OCI-LY3 (cell line): ENCODE measurements at regions not wholly inside any gene's neighbourhood (a gene's known extent, or its start where the extent isn't known, plus 50 kb on each side); places are given as distances from the start of the nearest gene placed in this dataset.

Experiments used
- H2AFZ ChIP-seq: fragments of 200-600, 300-600 bp; shearing (Covaris generic); 2 replicates; pipeline ENCODE4 v1.6.0; 2014; ENCODE audit warnings: antibody characterized with exemption, low read depth, low read length
- H3K27ac ChIP-seq: fragments of 200-600, 300-600 bp; sonication (generic); 2 replicates; pipeline ENCODE4 v1.5.1; 2014; ENCODE audit warnings: mild to moderate bottlenecking, low read length, moderate library complexity, mixed read lengths
- H3K27me3 ChIP-seq: fragments of 200-600, 300-600 bp; sonication (generic); 2 replicates; pipeline ENCODE4 v1.6.1; 2014; ENCODE audit warnings: low read depth, low read length, mixed read lengths
- H3K36me3 ChIP-seq: fragments of 200-600, 300-600 bp; sonication (generic); replicated peaks from 2 replicates; pipeline ENCODE3; 2014; ENCODE audit warnings: low read depth, low read length, mixed read lengths
- H3K4me1 ChIP-seq: fragments of 300-600, 200-600 bp; sonication (generic); 2 replicates; pipeline ENCODE4 v1.6.1; 2014; ENCODE audit warnings: low read length, mixed read lengths
- H3K4me2 ChIP-seq: fragments of 200-600, 300-600 bp; sonication (generic); 2 replicates; pipeline ENCODE4 v1.6.1; 2014; ENCODE audit warnings: low read length, mixed read lengths
- H3K4me3 ChIP-seq: fragments of 300-600, 200-600 bp; sonication (generic); 2 replicates; pipeline ENCODE4 v1.5.1; 2014; ENCODE audit warnings: antibody characterized with exemption, mild to moderate bottlenecking, low read length, moderate library complexity
- H3K79me2 ChIP-seq: fragments of 300-600, 200-600 bp; shearing (Covaris generic); 2 replicates; pipeline ENCODE4 v1.6.1; 2014; ENCODE audit warnings: mild to moderate bottlenecking, low read length, mixed read lengths
- H3K9ac ChIP-seq: fragments of 300-600, 200-600 bp; shearing (Covaris generic); 2 replicates; pipeline ENCODE4 v1.6.0; 2014; ENCODE audit warnings: mild to moderate bottlenecking, low read length, moderate library complexity
- H3K9me3 ChIP-seq: fragments of 200-600, 300-600 bp; shearing (Covaris generic); 2 replicates; pipeline ENCODE4 v1.6.1; 2014; ENCODE audit warnings: low read length, mixed read lengths; ENCODE audit not compliant: insufficient read depth
- H4K20me1 ChIP-seq: fragments of 200-600, 300-600 bp; sonication (generic); 2 replicates; pipeline ENCODE4 v1.6.1; 2016; ENCODE audit warnings: low read length, mixed read lengths; ENCODE audit not compliant: insufficient read depth
- CTCF ChIP-seq: fragments of 200-600, 300-600 bp; sonication (generic); IDR thresholded peaks from 2 replicates; pipeline ENCODE4 v1.5.1; 2014; ENCODE audit warnings: antibody characterized with exemption, low read length, low read depth
- EZH2phosphoT487 ChIP-seq: fragments of 200-600 bp; shearing (Covaris generic); IDR thresholded peaks from 2 replicates; pipeline ENCODE4 v1.6.1; 2018; ENCODE audit warnings: antibody characterized with exemption, mixed run types, low read depth

DNA sequence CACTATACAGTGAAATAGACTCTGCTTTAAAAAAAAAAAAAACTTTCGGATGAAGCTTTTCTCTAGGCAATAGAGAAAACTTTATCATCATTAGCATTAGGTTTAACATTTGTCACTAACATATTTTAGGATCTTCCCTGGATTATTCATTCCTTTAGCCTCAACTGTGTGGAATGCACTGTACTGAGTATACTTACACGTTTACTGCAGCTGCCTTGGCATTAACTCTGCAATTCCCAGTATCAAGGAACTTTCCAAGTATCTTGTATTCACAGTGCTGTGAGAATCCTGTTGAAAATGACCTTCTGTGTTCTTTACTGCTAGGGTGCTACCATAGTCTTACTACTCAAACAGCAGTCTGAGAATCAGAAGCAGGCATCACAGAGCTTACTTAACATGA is 328.2 kb upstream of the COL3A1 start:
- no peak for TF ChIP-seq EZH2phosphoT487
- TF ChIP-seq CTCF, result no peak
- Histone ChIP-seq H3K4me2 (no peak overlapping the region), H3K36me3 (no peaks in the 10 kb centered on the region), H3K27me3 (no peaks in the 10 kb centered on the region), H3K4me1 (no peaks in the 10 kb centered on the region), H3K4me3 (no peak overlapping the region), H3K9ac (no peak overlapping the region), H3K9me3 (no peaks in the 10 kb centered on the region), H2AFZ (no peak overlapping the region), H3K79me2 (no peaks in the 10 kb centered on the region), H3K27ac (no peak overlapping the region), H4K20me1 (no peaks in the 10 kb centered on the region)

- no peaks in the 10 kb centered on the region for H3K9me3 ChIP-seq
- H3K4me1 ChIP-seq, result no peaks in the 10 kb centered on the region
- no peak overlapping the region for H3K4me3 ChIP-seq
- no peak overlapping the region for H3K4me2 ChIP-seq
- H2AFZ ChIP-seq, result no peak overlapping the region
- no peaks in the 10 kb centered on the region for H3K79me2 ChIP-seq
- H3K27ac ChIP-seq, result no peak overlapping the region
- H3K36me3 ChIP-seq, result no peaks in the 10 kb centered on the region
- TF ChIP-seq CTCF (no peak), EZH2phosphoT487 (no peak)
- no peak overlapping the region for H3K9ac ChIP-seq
- no peaks in the 10 kb centered on the region for H3K27me3 ChIP-seq
- no peaks in the 10 kb centered on the region for H4K20me1 ChIP-seq
These were observed 326.6 kb upstream of the COL3A1 start for GRCh38 chr2:188647430-188648070.

DNA sequence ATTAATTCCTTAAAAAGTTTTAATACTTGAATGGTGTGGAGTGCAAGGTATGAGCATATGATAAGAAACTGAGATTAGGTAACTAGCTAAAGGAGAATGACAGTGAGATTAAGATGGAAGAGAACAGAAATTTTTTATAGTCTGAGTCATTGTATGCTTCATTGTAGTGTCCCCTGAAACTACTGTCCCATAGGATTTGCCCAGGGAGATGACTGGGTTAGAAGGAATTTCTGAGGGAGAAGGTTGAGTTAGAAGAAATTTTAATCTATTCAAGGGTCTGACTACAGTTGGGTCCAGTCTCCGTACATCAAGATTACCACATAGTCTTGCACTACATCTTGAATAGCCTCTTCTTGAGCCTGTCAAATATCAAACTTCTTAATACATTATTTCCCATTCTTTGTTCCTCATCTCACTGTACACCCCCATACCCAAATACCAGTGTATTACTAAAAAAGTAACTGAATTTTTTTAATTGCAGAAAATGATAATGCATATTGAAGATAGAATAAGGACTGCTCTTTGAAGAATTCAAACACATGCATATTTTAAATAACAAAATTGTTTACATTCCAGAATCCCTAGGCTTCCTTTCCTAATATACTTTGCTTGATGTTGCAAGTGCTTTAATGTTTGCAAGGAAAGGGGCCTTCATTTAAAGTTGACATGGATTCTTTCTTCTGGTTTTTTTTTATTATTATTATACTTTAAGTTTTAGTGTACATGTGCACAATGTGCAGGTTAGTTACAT is 314.3 kb upstream of the COL3A1 start:
- Histone ChIP-seq H3K9ac (no peak overlapping the region), H3K27me3 (no peaks in the 10 kb centered on the region), H3K4me2 (no peak overlapping the region), H4K20me1 (no peaks in the 10 kb centered on the region), H3K4me1 (peaks cover 10% of the 10 kb centered on the region), H2AFZ (no peak overlapping the region), H3K9me3 (no peaks in the 10 kb centered on the region), H3K27ac (no peak overlapping the region), H3K79me2 (no peaks in the 10 kb centered on the region), H3K36me3 (no peaks in the 10 kb centered on the region), H3K4me3 (no peak overlapping the region)
- TF ChIP-seq CTCF (no peak), EZH2phosphoT487 (no peak)

- Histone ChIP-seq H3K27ac (no peak overlapping the region), H3K4me1 (peaks cover 5% of the 10 kb centered on the region; the same call in 1 of the 2 replicates), H3K36me3 (no peaks in the 10 kb centered on the region), H2AFZ (no peak overlapping the region), H3K4me2 (no peak overlapping the region), H3K27me3 (no peaks in the 10 kb centered on the region), H3K9me3 (no peaks in the 10 kb centered on the region), H3K79me2 (no peaks in the 10 kb centered on the region), H4K20me1 (no peaks in the 10 kb centered on the region), H3K9ac (no peak overlapping the region), H3K4me3 (no peak overlapping the region)
- TF ChIP-seq EZH2phosphoT487, result no peak
- no peak for TF ChIP-seq CTCF
These were observed 310.9 kb upstream of the COL3A1 start for GRCh38 chr2:188663301-188663700.
